Smooth muscle cell (in vitro differentiated cells): ENCODE measurements at regions not wholly inside any gene's neighbourhood (a gene's known extent, or its start where the extent isn't known, plus 50 kb on each side); places are given as distances from the start of the nearest gene placed in this dataset.

Experiments
- DNase-seq: peaks from one replicate; lab custom pipeline; 2025; ENCODE audit not compliant: unreplicated experiment; lab: John Stamatoyannopoulos, UW
- H2AFZ ChIP-seq: fragments of 200-600 bp; sonication (generic); 2 replicates; pipeline ENCODE4 v1.6.0; 2016; ENCODE audit warnings: antibody characterized with exemption, low read depth, mild to moderate bottlenecking
- H3F3A ChIP-seq: fragments of 200-600 bp; sonication (generic); 2 replicates; pipeline ENCODE4 v1.6.0; 2017; ENCODE audit warnings: antibody characterized with exemption, low read depth
- H3K27ac ChIP-seq: fragments of 200-600 bp; sonication (generic); 2 replicates; pipeline ENCODE4 v1.5.1; 2016; ENCODE audit warnings: low read depth, mild to moderate bottlenecking
- H3K27me3 ChIP-seq: fragments of 200-600 bp; sonication (generic); 2 replicates; pipeline ENCODE4 v1.6.1; 2016; ENCODE audit warnings: low read depth, mild to moderate bottlenecking
- H3K36me3 ChIP-seq: fragments of 200-600 bp; sonication (generic); 2 replicates; pipeline ENCODE4 v1.5.1; 2016; ENCODE audit warnings: low read depth
- H3K4me1 ChIP-seq: fragments of 200-600 bp; sonication (generic); 2 replicates; pipeline ENCODE4 v1.5.1; 2016; ENCODE audit warnings: low read depth
- H3K4me2 ChIP-seq: fragments of 200-600 bp; sonication (generic); 2 replicates; pipeline ENCODE4 v1.6.0; 2016; ENCODE audit warnings: mild to moderate bottlenecking
- H3K4me3 ChIP-seq: fragments of 200-600 bp; sonication (generic); 2 replicates; pipeline ENCODE4 v1.5.1; 2016; ENCODE audit warnings: mild to moderate bottlenecking
- H3K79me2 ChIP-seq: fragments of 200-600 bp; sonication (generic); 2 replicates; pipeline ENCODE4 v1.6.0; 2016; ENCODE audit warnings: low read depth, mild to moderate bottlenecking
- H3K9ac ChIP-seq: fragments of 200-600 bp; sonication (generic); 2 replicates; pipeline ENCODE4 v1.6.0; 2016; ENCODE audit warnings: low read depth
- H3K9me3 ChIP-seq: fragments of 200-600 bp; sonication (generic); replicated peaks from 2 replicates; pipeline ENCODE4 v1.5.1; 2016; ENCODE audit warnings: low read depth
- H4K20me1 ChIP-seq: fragments of 200-600 bp; sonication (generic); 2 replicates; pipeline ENCODE4 v1.6.0; 2016; ENCODE audit warnings: low read depth
- CTCF ChIP-seq: fragments of 200-600 bp; sonication (generic); IDR thresholded peaks from 2 replicates; pipeline ENCODE4 v1.5.1; 2017; ENCODE audit warnings: borderline replicate concordance, mild to moderate bottlenecking, antibody characterized with exemption; ENCODE audit not compliant: insufficient read depth, poor library complexity, severe bottlenecking
- WGBS: methylation state at CpG from one replicate; pipeline ENCODE4 v1.1.7; 2016; ENCODE audit warnings: low lambda C conversion rate; 5-methylcytosine and 5-hydroxymethylcytosine counted together

- Histone ChIP-seq H3K36me3 (no peaks in the 10 kb centered on the region), H3K9me3 (no peaks in the 10 kb centered on the region), H3F3A (no peaks in the 10 kb centered on the region), H3K4me2 (no peak overlapping the region), H3K27me3 (no peaks in the 10 kb centered on the region), H4K20me1 (no peaks in the 10 kb centered on the region), H3K4me1 (peaks cover 26% of the 10 kb centered on the region), H3K79me2 (no peaks in the 10 kb centered on the region), H3K27ac (no peak overlapping the region), H3K9ac (no peak overlapping the region), H2AFZ (no peak overlapping the region), H3K4me3 (no peak overlapping the region)
- no peak for TF ChIP-seq CTCF
- 63% methylated on average over 9 of the region's 9 CpGs for WGBS
- DNase-seq: no peak
Observed at GRCh38 chr16:74034200-74034599, 262.4 kb upstream of the PSMD7 start.

- H3K9ac ChIP-seq: no peak overlapping the region
- H3K36me3 ChIP-seq: no peaks in the 10 kb centered on the region
- no peaks in the 10 kb centered on the region for H3K27me3 ChIP-seq
- H3K9me3 ChIP-seq: no peaks in the 10 kb centered on the region
- 65% methylated on average over 9 of the region's 9 CpGs for WGBS
- H3K27ac ChIP-seq: no peak overlapping the region
- TF ChIP-seq CTCF: no peak
- DNase-seq: no peak
- no peaks in the 10 kb centered on the region for H3F3A ChIP-seq
- H2AFZ ChIP-seq: no peak overlapping the region
- H4K20me1 ChIP-seq: no peaks in the 10 kb centered on the region
- H3K4me1 ChIP-seq: peaks cover 26% of the 10 kb centered on the region
- no peak overlapping the region for H3K4me2 ChIP-seq
- no peak overlapping the region for H3K4me3 ChIP-seq
- H3K79me2 ChIP-seq: no peaks in the 10 kb centered on the region
Observed at GRCh38 chr16:74033441-74033995, 263.1 kb upstream of the PSMD7 start.

- Histone ChIP-seq H4K20me1 (no peaks in the 10 kb centered on the region), H3K27ac (no peak overlapping the region), H3K4me1 (peaks cover 31% of the 10 kb centered on the region), H3K4me3 (no peak overlapping the region), H3K79me2 (no peaks in the 10 kb centered on the region), H3K27me3 (peaks cover 8% of the 10 kb centered on the region), H3F3A (no peaks in the 10 kb centered on the region), H3K36me3 (no peaks in the 10 kb centered on the region), H3K4me2 (no peak overlapping the region), H3K9ac (no peak overlapping the region), H2AFZ (no peak overlapping the region), H3K9me3 (no peaks in the 10 kb centered on the region)
- DNase-seq: no peak
- WGBS: 83% methylated on average over 4 of the region's 4 CpGs
- TF ChIP-seq CTCF: no peak
Observed at GRCh38 chr16:74031551-74031950, 265.1 kb upstream of the PSMD7 start.

GRCh38 chr16:74030000-74030706 lies 266.5 kb upstream of the PSMD7 start:
- Histone ChIP-seq H4K20me1 (no peaks in the 10 kb centered on the region), H3K4me2 (no peak overlapping the region), H3K36me3 (no peaks in the 10 kb centered on the region), H3F3A (no peaks in the 10 kb centered on the region), H3K27ac (no peak overlapping the region), H3K9ac (no peak overlapping the region), H3K4me1 (peaks cover 32% of the 10 kb centered on the region), H3K79me2 (no peaks in the 10 kb centered on the region), H3K27me3 (peaks cover 22% of the 10 kb centered on the region), H3K4me3 (no peak overlapping the region), H3K9me3 (no peaks in the 10 kb centered on the region), H2AFZ (no peak overlapping the region)
- WGBS: 71% methylated on average over 10 of the region's 10 CpGs
- no peak for DNase-seq
- no peak for TF ChIP-seq CTCF
